Heart left ventricle (tissue), 16 donors: ENCODE measurements at regions not wholly inside any gene's neighbourhood (a gene's known extent, or its start where the extent isn't known, plus 50 kb on each side); places are given as distances from the start of the nearest gene placed in this dataset.
"Not testable (repeated sequence)": the region's sequence is repeated elsewhere in the genome, so short reads cannot be mapped to it uniquely, and the experiment has no call there.

Source experiments
- ATAC-seq, 4 donors: fragments of 200-7000 bp; cut with Tn5 transposase; one replicate each; pipeline ENCODE4 v1.9.1; 2020 to 2022; ENCODE audit warnings: moderate library complexity in 4 of 4, mild to moderate bottlenecking in 3 of 4, moderate number of reproducible peaks in 1 of 4
- DNase-seq, 5 donors: peaks; one replicate each; pipeline ENCODE4 v3.0.0-alpha.2; 2020
- H3K27ac ChIP-seq, 12 donors: fragments of 200-600 bp; sonication (generic) in 4 of 12; one replicate each; pipeline versions ENCODE4 v1.5.0 to v1.8.0; 2016 to 2022; ENCODE audit warnings: mild to moderate bottlenecking in 2 of 12
- H3K27me3 ChIP-seq, 9 donors: fragments of 200-600 bp; sonication (generic) in 2 of 9; one replicate each; pipeline versions ENCODE4 v1.5.1 to v1.8.0; 2016 to 2022; ENCODE audit warnings: mild to moderate bottlenecking in 3 of 9
- H3K36me3 ChIP-seq, 9 donors: fragments of 200-600 bp; sonication (generic) in 2 of 9; one replicate each; pipeline versions ENCODE4 v1.5.0 to v1.8.0; 2018 to 2022; ENCODE audit warnings: mild to moderate bottlenecking in 2 of 9
- H3K4me1 ChIP-seq, 12 donors: fragments of 200-600 bp; sonication (generic) in 4 of 12; one replicate each; pipeline versions ENCODE4 v1.5.0 to v1.8.0; 2016 to 2022; ENCODE audit warnings: mild to moderate bottlenecking in 3 of 12
- H3K4me3 ChIP-seq, 12 donors: fragments of 200-600 bp; sonication (generic) in 4 of 12; one replicate each; pipeline versions ENCODE4 v1.5.0 to v1.8.0; 2017 to 2022; ENCODE audit warnings: mild to moderate bottlenecking in 9 of 12, moderate library complexity in 4 of 12
- H3K9me3 ChIP-seq, 12 donors: fragments of 200-600 bp; sonication (generic) in 4 of 12; one replicate each; pipeline versions ENCODE4 v1.5.0 to v1.8.0; 2016 to 2022; ENCODE audit warnings: mild to moderate bottlenecking in 1 of 12
- POLR2A ChIP-seq, 2 donors: fragments of 450-650 bp; IDR thresholded peaks; one replicate each; pipeline ENCODE4 v1.6.1; 2017; ENCODE audit warnings: antibody characterized with exemption in 2 of 2, mild to moderate bottlenecking in 2 of 2, moderate library complexity in 2 of 2
- WGBS, 4 donors: extraction: QIAGEN DNeasy Blood & Tissue Kit in 2 of 4; methylation state at CpG; one replicate each; pipeline versions ENCODE4 v1.1.5 to v1.1.7; 2013 to 2018; 5-methylcytosine and 5-hydroxymethylcytosine counted together
- intact Hi-C, 10 donors: fragments of 100-400 bp; cut with DNase I; formaldehyde crosslinking; loops; one replicate each; pipeline versions ENCODE4 v1.11.1 to v1.14.2; 2022
- TF ChIP-seq, protein P1 (sequence below), 12 donors: fragments of 200-600 bp; sonication (generic) in 4 of 12; IDR thresholded peaks; one replicate each; pipeline versions ENCODE4 v1.5.0 to v1.8.0; 2018 to 2022; ENCODE audit warnings: antibody characterized with exemption in 12 of 12, mild to moderate bottlenecking in 5 of 12
- donor health status: ischemic (EF 13 %, LVEDD 7.1; RV severe dilation, severe dysfunction).
- donor health status: healthy with polysubstance abuse.
- donor health status: DM: no; HTN: yes; CAD: no.
- donor health status: DM: no; HTN: no; CAD: no.
- donor health status: ischemic (EF 25% LVEDD 6.9; RV normal size, moderate dysfunction).
- donor health status: ischemic (EF 25% LVEDD 5.7; RV mildly dilated, moderate dysfunction).
- donor health status: healthy.
- donor health status: DM: yes; HTN: yes; CAD: no.
- donor health status: ischemic (EF 35%, LVEDD 5.7; RV mildly dilated, moderate dysfunction).
- donor health status: nonischemic (EF 11% LVEDD 7.7; RV severe dilation, severe dysfunction).
- donor health status: DM: yes; HTN: yes; CAD: no.
- donor health status: PGD.
- donor health status: ischemic (EF 29% LVEDD 5.4; RV normal size, mild dysfunction).
- donor health status: nonischemic (EF 23%, LVEDD 6.1; RV moderate dilation, normal function).

DNA sequence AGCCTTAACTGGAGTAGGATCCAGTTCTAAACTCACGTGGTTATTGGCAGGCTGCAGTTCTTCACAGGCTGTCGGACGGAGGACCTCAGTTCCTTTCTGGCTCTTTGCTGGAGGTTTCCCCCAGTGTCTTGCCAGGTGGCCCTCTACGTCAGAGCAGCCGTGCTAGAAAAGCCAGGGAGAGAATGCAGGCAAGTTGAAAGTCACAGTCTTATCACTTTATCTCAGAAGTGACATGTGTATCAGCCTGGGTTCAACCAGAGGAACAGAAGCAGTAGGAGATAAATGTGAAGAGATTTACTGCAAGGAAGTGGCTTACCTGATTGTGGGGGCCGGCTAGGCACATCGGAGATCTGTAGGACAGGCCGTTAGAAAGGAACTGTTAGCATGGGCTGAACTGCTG is 125.3 kb upstream of the BNIP2 start:
- Histone ChIP-seq H3K36me3 (no peaks in the 10 kb centered on the region), H3K9me3 (no peaks in the 10 kb centered on the region), H3K27me3 (peaks cover 0 to 70% (median 13%) of the 10 kb centered on the region in 9 donors), H3K4me3 (no peak overlapping the region), H3K4me1 (no peaks in the 10 kb centered on the region), H3K27ac (no peak overlapping the region)
- 17 to 29% (median 28%) methylated on average over 8 of the region's 8 CpGs for WGBS, 4 donors
- intact Hi-C loops = no loop called here
- no peak for ATAC-seq
- DNase-seq = no peak
- TF ChIP-seq, protein P1, sequence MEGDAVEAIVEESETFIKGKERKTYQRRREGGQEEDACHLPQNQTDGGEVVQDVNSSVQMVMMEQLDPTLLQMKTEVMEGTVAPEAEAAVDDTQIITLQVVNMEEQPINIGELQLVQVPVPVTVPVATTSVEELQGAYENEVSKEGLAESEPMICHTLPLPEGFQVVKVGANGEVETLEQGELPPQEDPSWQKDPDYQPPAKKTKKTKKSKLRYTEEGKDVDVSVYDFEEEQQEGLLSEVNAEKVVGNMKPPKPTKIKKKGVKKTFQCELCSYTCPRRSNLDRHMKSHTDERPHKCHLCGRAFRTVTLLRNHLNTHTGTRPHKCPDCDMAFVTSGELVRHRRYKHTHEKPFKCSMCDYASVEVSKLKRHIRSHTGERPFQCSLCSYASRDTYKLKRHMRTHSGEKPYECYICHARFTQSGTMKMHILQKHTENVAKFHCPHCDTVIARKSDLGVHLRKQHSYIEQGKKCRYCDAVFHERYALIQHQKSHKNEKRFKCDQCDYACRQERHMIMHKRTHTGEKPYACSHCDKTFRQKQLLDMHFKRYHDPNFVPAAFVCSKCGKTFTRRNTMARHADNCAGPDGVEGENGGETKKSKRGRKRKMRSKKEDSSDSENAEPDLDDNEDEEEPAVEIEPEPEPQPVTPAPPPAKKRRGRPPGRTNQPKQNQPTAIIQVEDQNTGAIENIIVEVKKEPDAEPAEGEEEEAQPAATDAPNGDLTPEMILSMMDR (IDR thresholded peaks at IDR 0.05) = no peak
- no peak for TF ChIP-seq POLR2A (IDR thresholded peaks at IDR 0.05)

DNA sequence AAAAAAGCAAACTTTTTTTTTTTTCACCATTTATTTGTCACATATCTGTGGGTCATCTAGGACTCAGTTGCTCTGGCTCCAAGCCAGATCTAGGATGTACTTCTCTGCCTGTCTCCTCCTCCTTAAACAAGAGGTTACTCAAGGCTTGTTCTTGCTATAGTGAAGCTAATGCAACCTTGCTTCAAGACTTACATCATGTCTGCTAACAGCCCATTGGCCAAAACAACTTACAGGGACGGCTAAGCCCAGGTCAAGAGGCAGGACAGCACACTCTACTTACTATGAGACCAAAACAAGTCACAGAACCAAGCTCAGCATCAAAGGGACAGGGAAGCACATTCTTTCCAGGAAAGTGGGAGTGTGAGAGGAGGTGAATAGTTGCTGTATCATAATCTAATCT is 123.8 kb upstream of the BNIP2 start:
- intact Hi-C loops = no loop called here
- TF ChIP-seq, protein P1 (IDR thresholded peaks at IDR 0.05) = no peak
- no peak for TF ChIP-seq POLR2A (IDR thresholded peaks at IDR 0.05)
- no peaks in the 10 kb centered on the region for H3K9me3 ChIP-seq
- H3K27ac ChIP-seq = no peak overlapping the region
- 21 to 53% (median 24%) methylated on average over 1 of the region's 1 CpG for WGBS, 4 donors
- no peak overlapping the region for H3K4me3 ChIP-seq
- no peak for DNase-seq
- H3K36me3 ChIP-seq = no peaks in the 10 kb centered on the region
- no peak for ATAC-seq
- H3K27me3 ChIP-seq = peaks cover 0 to 56% (median 10%) of the 10 kb centered on the region in 9 donors
- no peaks in the 10 kb centered on the region for H3K4me1 ChIP-seq

DNA sequence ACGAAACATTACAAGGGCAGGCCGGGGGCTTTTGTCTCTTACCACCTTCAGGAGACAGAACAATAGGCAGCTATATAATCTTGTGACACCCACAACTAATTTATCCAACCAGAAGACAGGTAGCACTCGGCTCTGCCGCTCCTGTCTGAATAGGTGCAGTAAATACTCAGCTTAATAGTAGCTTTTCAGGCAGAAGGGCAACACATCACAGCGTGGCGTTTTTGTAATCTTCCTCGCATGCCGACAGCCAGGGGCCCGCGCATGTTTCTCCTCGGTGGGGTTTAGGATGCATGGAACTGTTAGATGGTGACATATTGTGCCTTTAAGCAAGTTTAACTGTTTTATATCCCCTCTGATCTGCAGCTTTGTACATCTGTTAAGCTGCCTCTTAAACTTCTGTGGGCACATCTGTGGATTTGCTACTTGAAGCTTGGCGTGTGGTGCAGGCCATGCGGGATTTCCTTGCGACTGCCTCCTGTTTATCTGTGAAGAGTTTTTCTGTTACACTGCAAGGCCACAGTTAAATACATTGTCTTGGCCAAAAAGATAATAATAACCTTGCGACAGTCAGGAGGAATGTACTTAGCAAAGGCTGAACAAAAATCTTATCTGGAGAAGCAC is 123.2 kb upstream of the BNIP2 start:
- no peaks in the 10 kb centered on the region for H3K36me3 ChIP-seq
- no peak for ATAC-seq
- H3K27me3 ChIP-seq = peaks cover 0 to 51% (median 6%) of the 10 kb centered on the region in 9 donors
- no peak overlapping the region for H3K4me3 ChIP-seq
- TF ChIP-seq, protein P1 (IDR thresholded peaks at IDR 0.05) = no peak
- no peak for TF ChIP-seq POLR2A (IDR thresholded peaks at IDR 0.05)
- H3K27ac ChIP-seq = no peak overlapping the region
- DNase-seq = no peak
- no peaks in the 10 kb centered on the region for H3K4me1 ChIP-seq
- WGBS, 4 donors = 41 to 56% (median 44%) methylated on average over 14 to 15 of the region's 15 CpGs
- no peaks in the 10 kb centered on the region for H3K9me3 ChIP-seq
- intact Hi-C loops = no loop called here

DNA sequence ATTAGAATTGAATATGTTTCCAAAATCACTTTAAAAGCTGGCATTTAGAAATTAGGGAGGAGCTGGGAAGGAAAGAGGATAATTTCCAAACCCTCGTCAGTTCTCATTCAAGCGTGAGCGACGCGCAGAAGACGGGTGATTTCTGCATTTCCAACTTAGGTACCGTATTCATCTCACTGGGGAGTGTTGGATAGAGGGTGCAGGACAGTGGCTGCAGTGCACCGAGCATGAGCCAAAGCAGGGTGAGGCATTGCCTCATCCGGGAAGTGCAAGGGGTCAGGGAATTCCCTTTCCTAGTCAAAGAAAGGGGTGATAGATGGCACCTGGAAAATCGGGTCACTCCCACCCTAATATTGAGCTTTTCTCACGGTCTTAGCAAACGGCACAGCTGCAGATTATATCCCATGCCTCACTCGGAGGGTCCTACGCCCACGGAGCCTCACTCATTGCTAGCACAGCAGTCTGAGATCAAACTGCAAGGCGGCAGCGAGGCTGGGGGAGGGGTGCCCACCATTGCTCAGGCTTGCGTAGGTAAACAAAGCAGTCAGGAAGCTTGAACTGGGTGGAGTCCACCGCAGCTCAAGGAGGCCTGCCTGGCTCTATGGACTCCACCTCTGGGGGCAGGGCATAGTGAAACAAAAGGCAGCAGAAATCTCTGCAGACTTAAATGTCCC is 114.3 kb upstream of the BNIP2 start:
- H3K9me3 ChIP-seq, H3K27ac ChIP-seq, intact Hi-C loops, H3K4me1 ChIP-seq, H3K27me3 ChIP-seq, ATAC-seq, H3K36me3 ChIP-seq: not testable (repeated sequence)
- H3K4me3 ChIP-seq = peak overlapping the region in 8 of 12 donors; percentile 1 to 42 (median 24)
- DNase-seq = peak in 2 of 5 donors; percentile 36 to 67
- 45 to 58% (median 52%) methylated on average over 16 to 19 of the region's 19 CpGs for WGBS, 4 donors
